ENCODE measurements at regions not wholly inside any gene's neighbourhood (a gene's known extent, or its start where the extent isn't known, plus 50 kb on each side); places are given as distances from the start of the nearest gene placed in this dataset.
"Not testable (repeated sequence)": the region's sequence is repeated elsewhere in the genome, so short reads cannot be mapped to it uniquely, and the experiment has no call there.

DNA sequence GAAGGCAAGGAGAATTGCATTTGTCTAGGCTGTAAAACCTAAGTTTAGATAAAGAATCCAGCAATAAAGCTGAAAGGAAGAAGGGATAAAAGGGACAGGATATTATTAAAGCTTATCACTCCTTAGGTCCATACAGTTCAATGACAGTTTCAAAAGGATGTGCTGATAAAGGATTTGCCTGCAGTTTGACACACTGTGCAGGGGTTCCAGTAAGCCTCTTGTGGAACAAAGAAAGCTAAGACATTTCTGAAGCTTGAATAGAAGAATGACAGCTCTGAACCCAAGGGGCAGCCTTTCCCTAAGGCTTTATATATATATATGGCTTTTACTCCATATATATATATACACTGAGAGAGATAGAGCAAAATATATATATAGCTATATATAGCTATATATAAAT lies 276.8 kb upstream of the GRM3 start:
- no peak for FAIRE-seq

DNA sequence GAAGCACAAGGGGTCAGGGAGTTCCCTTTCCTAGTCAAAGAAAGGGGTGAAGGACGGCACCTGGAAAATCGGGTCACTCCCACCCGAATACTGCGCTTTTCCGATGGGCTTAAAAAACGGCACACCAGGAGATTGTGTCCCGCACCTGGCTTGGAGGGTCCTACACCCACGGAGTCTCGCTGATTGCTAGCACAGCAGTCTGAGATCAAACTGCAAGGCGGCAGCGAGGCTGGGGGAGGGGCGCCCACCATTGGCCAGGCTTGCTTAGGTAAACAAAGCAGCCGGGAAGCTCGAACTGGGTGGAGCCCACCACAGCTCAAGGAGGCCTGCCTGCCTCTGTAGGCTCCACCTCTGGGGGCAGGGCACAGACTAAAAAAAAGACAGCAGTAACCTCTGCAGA lies 303.3 kb upstream of the GRM3 start:
- not testable (repeated sequence) for FAIRE-seq

DNA sequence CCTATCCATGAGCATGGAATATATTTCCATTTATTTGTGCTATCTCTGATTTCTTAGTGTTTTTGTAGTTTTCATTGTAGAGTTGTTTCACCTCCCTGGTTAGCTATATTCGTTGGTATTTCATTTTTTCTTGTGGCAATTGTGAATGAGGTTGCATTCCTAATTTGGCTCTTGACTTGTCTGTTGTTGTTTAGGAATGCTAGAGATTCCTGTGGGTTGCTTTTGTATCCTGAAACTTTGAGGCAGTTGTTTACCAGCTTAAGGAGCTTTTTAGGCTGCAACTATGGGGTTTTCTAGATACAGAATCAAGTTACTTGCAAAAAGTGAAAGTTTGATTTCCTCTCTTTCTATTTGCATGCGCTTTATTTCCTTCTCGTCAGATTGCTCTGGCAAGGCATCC lies 304.7 kb upstream of the GRM3 start:
- FAIRE-seq: no peak

DNA sequence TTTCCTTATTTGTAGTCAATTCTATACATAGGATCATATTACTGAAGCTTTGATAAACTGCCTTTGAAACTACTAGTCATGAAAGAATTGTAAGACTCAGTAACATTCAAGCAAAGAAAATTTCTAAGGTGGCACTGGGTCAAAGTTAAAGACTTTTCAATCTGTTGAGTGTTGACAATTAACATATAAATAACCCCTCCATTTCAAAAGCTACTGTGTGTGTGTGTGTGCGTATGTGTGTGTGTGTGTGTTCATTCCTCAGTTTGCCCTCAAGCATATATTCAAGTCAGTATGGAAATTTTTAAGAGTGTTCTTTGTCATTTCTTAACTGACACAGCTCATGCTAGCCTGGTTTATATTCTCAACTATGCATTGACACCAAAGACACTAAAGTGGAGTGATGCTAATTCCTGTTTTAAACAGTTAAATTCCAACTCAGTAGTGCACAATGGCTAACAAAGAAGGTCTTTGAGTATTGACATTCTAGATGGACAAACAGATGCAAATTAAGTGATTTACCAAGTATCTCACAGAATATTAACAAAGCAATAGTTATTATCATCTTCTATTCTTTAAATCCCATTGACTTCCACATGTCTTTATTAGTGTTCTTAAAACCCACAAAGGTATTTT lies 314.8 kb upstream of the GRM3 start:
- no peak for FAIRE-seq

DNA sequence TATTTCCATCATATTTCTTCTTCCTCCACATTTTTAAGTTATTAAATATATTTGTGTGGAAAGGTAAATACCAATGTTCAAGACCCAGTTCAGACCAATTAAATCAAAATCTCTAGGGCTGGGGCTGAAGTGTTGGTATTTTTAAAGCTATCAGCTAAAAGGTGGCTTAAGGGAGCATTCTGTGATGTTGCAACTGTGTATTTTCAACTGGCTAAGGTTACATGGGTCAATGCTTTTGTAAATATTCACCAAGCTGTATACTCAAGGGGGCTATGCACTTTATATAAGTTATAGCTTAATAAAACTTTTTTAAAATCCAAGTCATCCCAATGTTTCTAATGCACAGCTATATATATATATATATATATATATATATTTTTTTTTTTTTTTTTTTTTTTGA lies 316.9 kb upstream of the GRM3 start:
- no peak for FAIRE-seq

DNA sequence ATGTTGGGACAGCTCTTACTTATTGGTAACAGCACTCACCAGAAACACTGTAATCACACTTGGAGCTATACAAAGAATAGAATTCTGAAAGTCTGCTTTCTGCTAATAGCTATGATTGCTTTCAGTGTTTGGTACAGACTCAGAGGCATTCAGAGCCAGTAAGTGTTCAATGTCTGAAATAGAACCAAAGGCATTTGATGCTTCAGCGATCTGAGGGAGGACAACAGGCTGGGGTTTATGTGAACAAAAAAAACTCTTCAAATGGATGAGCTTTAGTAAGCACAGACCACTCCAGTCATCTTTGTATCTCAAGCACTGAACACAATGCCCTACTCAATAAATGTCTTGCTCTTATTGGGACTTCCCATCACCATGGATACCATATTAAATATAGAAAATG lies 322.8 kb upstream of the GRM3 start:
- FAIRE-seq: no peak

DNA sequence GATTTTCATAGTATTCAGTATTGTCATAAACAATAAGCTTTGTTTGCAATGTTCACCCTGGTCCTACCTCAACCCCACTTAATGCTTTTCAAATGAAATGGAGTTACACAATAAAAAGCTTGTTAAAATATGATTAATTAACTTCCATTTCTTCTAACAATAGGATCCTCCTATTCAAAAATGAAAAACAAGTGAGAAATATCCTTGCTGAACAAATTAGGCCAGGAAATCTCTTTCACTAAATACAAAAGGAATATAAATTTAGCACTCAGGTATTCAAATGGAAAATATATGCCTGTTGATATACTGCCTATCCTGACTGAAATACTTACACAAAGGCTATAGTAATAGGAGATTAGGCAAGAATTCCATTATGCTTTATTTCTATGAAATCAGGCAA lies 323.4 kb upstream of the GRM3 start:
- no peak for FAIRE-seq

DNA sequence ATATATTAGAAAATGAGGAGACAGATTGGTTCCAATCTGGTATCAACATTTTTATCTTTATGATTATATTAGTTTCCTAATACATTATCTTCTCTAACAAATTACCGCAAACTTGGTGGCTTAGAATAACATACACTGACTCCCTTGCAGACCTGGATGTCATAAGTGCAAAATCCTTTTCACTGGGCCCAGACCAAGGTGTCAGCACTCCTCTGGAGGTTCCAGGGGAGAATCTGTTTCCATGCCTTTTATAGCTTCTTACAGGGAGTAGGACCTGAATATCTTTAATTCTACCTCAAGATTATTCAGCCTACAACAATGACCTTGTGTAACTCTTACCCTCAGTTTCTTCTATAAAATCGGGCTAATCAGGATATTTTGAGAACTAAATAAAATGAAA lies 329.9 kb upstream of the GRM3 start:
- FAIRE-seq: no peak

DNA sequence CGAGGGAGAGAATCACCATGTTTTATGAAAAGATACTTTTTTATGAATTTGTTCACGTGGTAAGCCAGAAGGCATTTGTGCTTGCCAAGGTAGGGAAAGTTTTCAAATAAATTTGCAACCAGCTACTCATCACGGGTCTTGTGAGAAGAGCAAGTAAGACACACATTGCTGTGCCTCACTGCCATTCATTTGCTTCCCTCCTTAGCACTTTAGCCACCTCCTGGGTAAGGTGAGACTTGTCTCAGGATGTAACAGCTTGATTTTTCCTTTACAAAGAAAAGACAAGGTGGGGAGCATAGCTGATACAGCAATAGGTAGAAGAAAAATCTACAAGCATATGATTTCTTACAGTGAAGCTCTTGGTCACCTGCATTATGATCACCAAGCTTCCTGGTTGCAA lies 342.4 kb upstream of the GRM3 start:
- no peak for FAIRE-seq

GRCh38 chr7:86295526-86295925 lies 348.2 kb upstream of the GRM3 start:
- FAIRE-seq: no peak

- FAIRE-seq: no peak
Observed at GRCh38 chr7:86282014-86282682, 361.6 kb upstream of the GRM3 start.

- FAIRE-seq: no peak
Observed at GRCh38 chr7:86280150-86280549, 363.6 kb upstream of the GRM3 start.

- FAIRE-seq: no peak
Observed at GRCh38 chr7:86262781-86263180, 380.9 kb upstream of the GRM3 start.

- FAIRE-seq: no peak
Observed at GRCh38 chr7:86257894-86258293, 385.8 kb upstream of the GRM3 start.

DNA sequence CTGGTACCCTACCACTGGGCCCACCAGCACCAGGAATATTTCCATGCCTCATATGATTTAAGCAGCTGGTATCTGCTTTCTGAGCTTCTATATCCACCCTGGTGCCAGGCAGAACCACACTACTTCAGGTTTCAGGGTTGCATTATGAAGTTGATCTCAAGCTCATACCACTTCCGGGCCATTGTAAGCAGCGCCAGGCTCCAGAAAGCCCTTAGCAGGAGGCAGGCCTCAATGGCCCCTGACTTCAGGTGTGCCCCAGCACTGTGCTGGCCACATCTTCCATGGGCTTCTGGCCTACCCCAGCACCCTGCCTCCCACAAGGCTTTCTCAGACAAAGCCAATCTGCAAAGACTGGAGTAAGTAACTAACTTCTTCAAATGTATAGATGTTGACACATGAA lies 391.3 kb upstream of the GRM3 start:
- no peak for FAIRE-seq

- FAIRE-seq: no peak
Observed at GRCh38 chr7:86248977-86249376, 394.7 kb upstream of the GRM3 start.

- FAIRE-seq: no peak
Observed at GRCh38 chr7:86243171-86243570, 400.5 kb upstream of the GRM3 start.

DNA sequence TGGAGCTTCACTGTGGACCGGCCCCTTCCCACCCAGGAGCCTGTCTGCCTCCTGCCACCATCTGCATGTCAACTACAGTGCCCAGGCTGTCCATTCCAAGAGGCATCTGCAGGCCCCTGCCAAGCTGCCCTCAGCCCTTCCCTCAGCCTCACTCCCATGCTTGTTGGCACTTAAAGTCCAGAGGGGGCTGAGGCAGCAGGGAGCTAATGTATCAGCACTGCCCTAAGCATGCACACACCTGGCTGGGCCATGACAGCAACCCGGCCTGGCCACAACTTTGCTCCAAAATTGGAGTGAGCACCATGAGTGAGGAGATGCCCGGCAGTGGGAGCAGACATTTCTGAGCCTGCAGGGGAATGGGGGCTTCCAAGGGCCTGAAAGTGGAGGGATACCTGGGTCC lies 417.5 kb upstream of the GRM3 start:
- no peak for FAIRE-seq

- no peak for FAIRE-seq
Observed at GRCh38 chr7:86222806-86223205, 420.9 kb upstream of the GRM3 start.

DNA sequence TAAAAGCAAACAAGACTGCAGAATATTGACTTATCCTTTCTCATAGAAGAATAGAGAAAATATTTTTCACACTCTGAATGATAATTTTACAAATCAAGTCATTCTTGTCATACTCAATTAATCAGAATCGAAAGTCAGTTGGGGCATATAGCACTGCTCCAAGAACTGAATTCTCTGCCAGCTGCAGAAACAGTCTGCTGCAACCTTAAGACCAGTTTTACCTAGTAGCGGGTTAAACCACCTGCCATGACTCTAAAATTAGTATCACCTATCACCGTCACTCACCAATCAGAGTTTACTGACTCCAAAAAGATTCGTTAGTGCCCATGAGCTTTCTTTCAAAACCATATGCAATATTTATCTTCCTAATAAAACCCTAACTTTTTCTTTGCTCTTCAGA lies 429.0 kb upstream of the GRM3 start:
- no peak for FAIRE-seq

GRCh38 chr7:86212976-86213375 lies 430.7 kb upstream of the GRM3 start:
- FAIRE-seq: no peak

GRCh38 chr7:86209036-86209435 lies 434.7 kb upstream of the GRM3 start:
- no peak for FAIRE-seq

- FAIRE-seq: no peak
Observed at GRCh38 chr7:86207740-86208139, 436.0 kb upstream of the GRM3 start.

DNA sequence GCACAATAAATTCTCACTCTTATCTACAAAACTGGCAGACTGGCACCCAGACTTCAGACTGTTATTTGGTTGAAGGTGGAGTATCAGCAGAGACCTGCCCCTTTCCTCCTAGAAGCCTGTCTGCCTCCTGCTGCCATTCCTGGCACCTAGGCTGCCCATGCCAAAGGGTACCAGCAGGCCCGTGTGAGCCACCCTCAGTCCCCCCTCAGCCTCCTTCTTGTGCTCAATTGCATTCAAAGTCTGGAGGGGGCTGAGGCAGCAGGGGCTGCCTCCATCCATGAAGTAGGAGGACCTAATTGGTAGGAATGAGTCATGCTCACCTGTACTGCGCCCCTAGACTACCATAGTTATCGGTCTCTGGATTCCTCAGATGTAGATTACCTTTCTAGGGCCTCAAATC lies 440.9 kb upstream of the GRM3 start:
- no peak for FAIRE-seq

GRCh38 chr7:86201767-86202166 lies 441.9 kb upstream of the GRM3 start:
- no peak for FAIRE-seq
